ENCODE measurements at regions not wholly inside any gene's neighbourhood (a gene's known extent, or its start where the extent isn't known, plus 50 kb on each side); places are given as distances from the start of the nearest gene placed in this dataset.

DNA sequence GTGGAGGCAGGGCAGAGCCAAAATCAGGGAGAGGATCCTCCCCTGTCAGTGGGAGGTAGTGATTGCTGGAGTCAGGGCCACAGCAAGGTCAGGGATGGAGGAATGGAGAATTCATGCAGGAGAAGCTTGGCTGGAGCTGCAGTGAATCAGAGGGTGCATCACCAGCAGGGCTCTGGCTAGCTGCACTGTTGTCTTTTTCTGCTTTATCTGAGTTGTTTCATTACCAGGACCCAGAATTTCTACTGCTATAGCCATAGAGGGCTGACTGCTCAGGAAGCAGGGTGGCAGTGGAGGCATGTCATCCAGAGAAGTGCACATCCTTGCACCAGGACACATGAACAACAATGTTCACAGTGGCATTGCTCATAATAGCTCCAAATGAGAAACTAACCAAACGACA, 113.5 kb upstream of the GALNT15 start:
- TF ChIP-seq EZH2 (IDR thresholded peaks at IDR 0.05; ENCODE audit: insufficient read depth, poor library complexity, severe bottlenecking) (no peak), EZH2phosphoT487 (IDR thresholded peaks at IDR 0.05; ENCODE audit: insufficient read depth, low read depth) (no peak)

All from GM23248 (cell line).